GM12865 (cell line): ENCODE measurements at regions not wholly inside any gene's neighbourhood (a gene's known extent, or its start where the extent isn't known, plus 50 kb on each side); places are given as distances from the start of the nearest gene placed in this dataset.

Source experiments
- DNase-seq: peaks from one replicate; pipeline ENCODE4 v3.0.0; 2010; ENCODE audit warnings: low read depth
- H3K4me3 ChIP-seq: 2 replicates; pipeline ENCODE4 v1.5.1; 2011; ENCODE audit warnings: mild to moderate bottlenecking, low read depth, low read length, control low read depth
- TF ChIP-seq, protein P1 (sequence below): IDR thresholded peaks from 2 replicates; pipeline ENCODE4 v1.5.1; 2011; ENCODE audit warnings: low read length, control low read depth, low read depth, inconsistent platforms; ENCODE audit not compliant: insufficient read depth; ENCODE audit errors: missing control alignments

DNA sequence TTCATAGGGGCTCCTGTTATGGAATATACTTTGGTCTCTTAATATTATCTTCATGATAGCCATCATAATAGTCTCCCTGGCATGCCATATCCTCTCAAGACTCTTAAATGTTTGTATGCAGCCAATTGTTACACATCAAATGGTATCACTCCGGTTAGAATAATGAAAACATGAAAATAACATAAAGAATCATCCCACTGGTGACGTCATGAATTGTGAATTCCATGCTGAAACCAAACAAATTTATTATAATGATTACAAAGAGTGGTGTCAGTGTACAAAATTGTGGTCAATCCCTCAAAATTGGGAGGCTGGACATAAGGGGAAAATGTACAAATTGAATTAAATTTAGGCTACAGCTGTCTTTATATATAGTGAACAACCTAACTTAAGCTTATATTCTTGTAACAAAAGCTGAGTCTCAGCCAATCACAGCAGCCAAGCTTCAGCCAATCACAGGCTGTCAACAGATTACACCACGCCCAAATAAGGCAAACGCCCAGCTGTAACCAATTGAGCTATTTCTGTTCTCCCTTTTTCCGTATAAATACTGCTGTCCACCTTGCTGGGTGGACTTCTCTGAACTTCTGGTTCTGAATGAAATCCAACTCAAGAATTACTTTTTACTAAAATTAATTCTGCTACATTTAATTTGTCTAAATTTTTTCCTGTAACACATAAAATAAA lies 156.1 kb downstream of the CHD9NB start:
- DNase-seq, result no peak
- TF ChIP-seq, protein P1, sequence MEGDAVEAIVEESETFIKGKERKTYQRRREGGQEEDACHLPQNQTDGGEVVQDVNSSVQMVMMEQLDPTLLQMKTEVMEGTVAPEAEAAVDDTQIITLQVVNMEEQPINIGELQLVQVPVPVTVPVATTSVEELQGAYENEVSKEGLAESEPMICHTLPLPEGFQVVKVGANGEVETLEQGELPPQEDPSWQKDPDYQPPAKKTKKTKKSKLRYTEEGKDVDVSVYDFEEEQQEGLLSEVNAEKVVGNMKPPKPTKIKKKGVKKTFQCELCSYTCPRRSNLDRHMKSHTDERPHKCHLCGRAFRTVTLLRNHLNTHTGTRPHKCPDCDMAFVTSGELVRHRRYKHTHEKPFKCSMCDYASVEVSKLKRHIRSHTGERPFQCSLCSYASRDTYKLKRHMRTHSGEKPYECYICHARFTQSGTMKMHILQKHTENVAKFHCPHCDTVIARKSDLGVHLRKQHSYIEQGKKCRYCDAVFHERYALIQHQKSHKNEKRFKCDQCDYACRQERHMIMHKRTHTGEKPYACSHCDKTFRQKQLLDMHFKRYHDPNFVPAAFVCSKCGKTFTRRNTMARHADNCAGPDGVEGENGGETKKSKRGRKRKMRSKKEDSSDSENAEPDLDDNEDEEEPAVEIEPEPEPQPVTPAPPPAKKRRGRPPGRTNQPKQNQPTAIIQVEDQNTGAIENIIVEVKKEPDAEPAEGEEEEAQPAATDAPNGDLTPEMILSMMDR, result no peak

GRCh38 chr16:52874042-52874441 lies 178.7 kb downstream of the CHD9NB start:
- DNase-seq, result no peak
- TF ChIP-seq, protein P1, result no peak
- H3K4me3 ChIP-seq, result no peak overlapping the region

More for the DNA sequence above, 156.1 kb downstream of the CHD9NB start:
- no peak overlapping the region for H3K4me3 ChIP-seq

DNA sequence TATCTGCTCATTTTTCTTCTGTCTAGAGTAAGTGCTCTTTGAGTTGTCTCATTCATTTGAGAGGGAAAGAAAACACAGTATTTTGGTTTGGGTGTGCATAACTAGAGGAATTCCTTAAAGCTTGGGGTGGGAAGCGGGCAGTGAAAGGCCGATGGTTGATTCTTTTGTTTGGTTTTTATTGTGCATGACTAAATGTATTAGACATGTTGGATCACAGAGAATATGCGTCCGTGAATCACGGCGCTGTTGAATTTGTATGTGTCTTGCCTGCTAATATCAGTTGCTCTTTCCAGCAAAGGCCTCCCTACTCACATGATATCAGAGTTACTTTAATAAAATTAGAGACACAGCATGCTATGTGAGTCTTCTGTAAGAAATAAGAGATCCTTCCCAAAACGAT lies 180.0 kb downstream of the CHD9NB start:
- TF ChIP-seq, protein P1, result no peak
- no peak for DNase-seq
- no peak overlapping the region for H3K4me3 ChIP-seq

GRCh38 chr16:52871481-52871880 lies 181.2 kb downstream of the CHD9NB start:
- TF ChIP-seq, protein P1, result no peak
- DNase-seq, result no peak
- no peak overlapping the region for H3K4me3 ChIP-seq

DNA sequence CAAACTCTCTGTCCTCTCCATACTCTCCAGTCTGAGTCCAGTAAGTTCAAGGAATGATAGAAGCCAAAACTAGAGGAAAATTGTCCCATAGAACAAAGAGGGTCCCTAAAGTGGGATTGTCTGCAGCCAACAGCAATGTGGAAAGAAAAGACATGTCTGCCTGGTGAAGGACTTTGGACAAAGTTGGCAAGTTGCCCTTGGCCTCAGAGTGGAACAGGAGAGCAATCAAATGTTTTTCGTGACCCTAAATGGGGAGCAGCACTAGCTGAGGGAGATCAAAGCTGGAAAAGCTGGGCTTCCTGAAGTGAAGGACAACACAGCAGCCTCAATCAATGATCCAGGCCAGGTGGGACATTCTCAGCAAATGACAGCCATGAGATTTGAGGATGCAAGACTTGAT lies 183.5 kb downstream of the CHD9NB start:
- H3K4me3 ChIP-seq, result no peak overlapping the region
- no peak for DNase-seq

GRCh38 chr16:52863000-52863399 lies 189.7 kb downstream of the CHD9NB start:
- DNase-seq, result no peak
- no peak overlapping the region for H3K4me3 ChIP-seq
- TF ChIP-seq, protein P1, result no peak

More for the DNA sequence above, 183.5 kb downstream of the CHD9NB start:
- TF ChIP-seq, protein P1, result no peak

DNA sequence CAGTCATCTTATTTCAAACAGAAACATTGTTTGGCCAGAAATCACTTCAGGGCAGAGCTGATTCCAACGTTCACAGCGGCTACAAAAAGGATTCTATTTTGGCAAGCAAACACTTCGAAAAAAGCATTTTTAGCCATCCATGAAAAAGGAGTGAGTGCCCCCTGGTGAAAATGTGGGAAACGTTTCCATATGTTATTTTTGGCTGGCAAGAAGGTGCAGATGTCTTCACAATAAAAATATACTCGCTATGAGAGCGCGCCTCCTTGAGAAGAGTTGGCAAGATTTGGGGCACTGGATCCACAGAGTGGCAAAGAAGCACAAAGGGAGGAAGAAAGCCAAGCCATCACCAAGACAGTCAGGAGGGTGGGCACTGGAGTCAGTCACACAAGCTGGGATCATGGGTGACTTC lies 191.1 kb downstream of the CHD9NB start:
- no peak for DNase-seq
- H3K4me3 ChIP-seq, result no peak overlapping the region
- TF ChIP-seq, protein P1, result no peak
